Uterus (tissue), 3 donors: ENCODE measurements at regions not wholly inside any gene's neighbourhood (a gene's known extent, or its start where the extent isn't known, plus 50 kb on each side); places are given as distances from the start of the nearest gene placed in this dataset.

Source experiments
- DNase-seq, 2 donors: peaks; one replicate each; pipeline ENCODE4 v3.0.0-alpha.2; 2019 to 2020
- H3K27ac ChIP-seq, 2 donors: fragments of 200-600 bp; sonication (generic); 1 replicate in 1 of 2; 2 replicates in 1 of 2; pipeline ENCODE4 v1.5.1; 2016 to 2018
- H3K27me3 ChIP-seq, 2 donors: fragments of 200-600 bp; sonication (generic); one replicate each; pipeline ENCODE4 v1.5.1; 2018 to 2019; ENCODE audit warnings: control low read depth in 1 of 2
- H3K36me3 ChIP-seq, 2 donors: fragments of 200-600 bp; sonication (generic); one replicate each; pipeline ENCODE4 v1.5.1; 2019; ENCODE audit warnings: control low read depth in 1 of 2
- H3K4me1 ChIP-seq, 2 donors: fragments of 200-600 bp; sonication (generic); one replicate each; pipeline ENCODE4 v1.5.1; 2018 to 2019; ENCODE audit warnings: control low read depth in 1 of 2
- H3K4me3 ChIP-seq, 2 donors: fragments of 200-600 bp; sonication (generic); 1 replicate in 1 of 2; 2 replicates in 1 of 2; pipeline ENCODE4 v1.5.1; 2018 to 2019; ENCODE audit warnings: mild to moderate bottlenecking in 1 of 2
- H3K9me3 ChIP-seq, 2 donors: fragments of 200-600 bp; sonication (generic); one replicate each; pipeline ENCODE4 v1.5.1; 2019; ENCODE audit warnings: control low read depth in 1 of 2
- CTCF ChIP-seq, 4 experiments: fragments of 200-600 bp in 2 of 4; fragments of 450-650 bp in 2 of 4; sonication (generic) in 2 of 4; IDR thresholded peaks; one replicate each; pipeline ENCODE4 v1.5.1; 2016 to 2019; ENCODE audit warnings: antibody characterized with exemption in 4 of 4, mild to moderate bottlenecking in 2 of 4, moderate library complexity in 1 of 4
- POLR2A ChIP-seq, 2 donors: fragments of 450-650 bp; IDR thresholded peaks; one replicate each; pipeline ENCODE4 v1.6.1; 2016; ENCODE audit warnings: antibody characterized with exemption in 2 of 2, mild to moderate bottlenecking in 1 of 2, moderate library complexity in 1 of 2
- intact Hi-C: fragments of 100-400 bp; cut with DNase I; formaldehyde crosslinking; loops from one replicate; pipeline ENCODE4 v1.15.1; 2023; ENCODE audit warnings: low total_unique reads
- donor health status: DM: yes; HTN: yes; CAD: no.

- intact Hi-C loops = no loop called here
- Histone ChIP-seq H3K9me3 (no peaks in the 10 kb centered on the region), H3K4me3 (no peak overlapping the region), H3K36me3 (no peaks in the 10 kb centered on the region), H3K4me1 (no peaks in the 10 kb centered on the region), H3K27me3 (no peaks in the 10 kb centered on the region), H3K27ac (no peak overlapping the region)
- TF ChIP-seq POLR2A (IDR thresholded peaks at IDR 0.05) (no peak), CTCF (IDR thresholded peaks at IDR 0.05) (no peak)
- DNase-seq = no peak
Measured at GRCh38 chr3:154977666-154978065, 102.5 kb upstream of the MME start.

DNA sequence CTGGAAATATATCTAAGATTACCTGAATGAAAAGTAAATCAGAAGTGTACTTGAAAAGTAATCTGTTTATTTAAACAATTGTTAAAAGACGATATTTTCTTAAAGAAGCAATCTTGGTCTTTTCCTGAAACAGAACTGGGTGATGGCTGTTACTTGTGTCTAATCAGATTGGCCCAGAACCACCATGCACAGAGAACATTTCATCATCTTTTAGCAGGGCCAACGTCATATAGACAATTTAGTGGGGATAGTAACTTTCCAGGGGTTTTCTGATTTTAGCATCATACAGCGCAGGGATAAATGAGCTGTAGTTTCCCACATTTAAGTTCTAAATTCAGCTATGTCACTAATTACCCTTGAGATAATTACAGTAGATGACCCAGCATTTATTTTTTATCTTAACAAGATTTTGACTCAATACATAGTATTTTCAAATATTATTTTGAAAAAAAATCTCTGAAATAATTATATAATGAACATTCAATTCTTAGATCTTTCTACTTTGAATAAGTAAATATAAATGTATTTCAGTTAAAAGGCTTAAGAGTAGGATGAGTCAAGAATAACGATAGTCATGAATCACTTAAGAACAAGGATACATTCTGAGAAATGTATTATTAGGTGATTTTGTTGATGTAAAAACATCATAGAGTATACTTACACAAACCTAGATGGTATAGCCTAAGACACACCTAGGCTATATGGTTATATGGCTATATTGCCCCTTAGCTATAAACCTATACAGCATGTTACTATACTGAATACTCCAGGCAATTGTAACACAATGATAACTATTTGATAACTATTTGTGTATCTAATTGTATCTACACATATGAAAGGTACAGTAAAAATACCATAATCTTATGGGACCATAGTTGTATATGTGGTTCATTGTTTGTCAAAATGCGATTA lies 103.8 kb upstream of the MME start:
- Histone ChIP-seq H3K4me1 (no peaks in the 10 kb centered on the region), H3K27me3 (no peaks in the 10 kb centered on the region), H3K9me3 (no peaks in the 10 kb centered on the region), H3K36me3 (no peaks in the 10 kb centered on the region), H3K27ac (no peak overlapping the region), H3K4me3 (no peak overlapping the region)
- TF ChIP-seq POLR2A (IDR thresholded peaks at IDR 0.05) = no peak
- TF ChIP-seq CTCF (IDR thresholded peaks at IDR 0.05) = no peak
- intact Hi-C loops = no loop called here
- no peak for DNase-seq

DNA sequence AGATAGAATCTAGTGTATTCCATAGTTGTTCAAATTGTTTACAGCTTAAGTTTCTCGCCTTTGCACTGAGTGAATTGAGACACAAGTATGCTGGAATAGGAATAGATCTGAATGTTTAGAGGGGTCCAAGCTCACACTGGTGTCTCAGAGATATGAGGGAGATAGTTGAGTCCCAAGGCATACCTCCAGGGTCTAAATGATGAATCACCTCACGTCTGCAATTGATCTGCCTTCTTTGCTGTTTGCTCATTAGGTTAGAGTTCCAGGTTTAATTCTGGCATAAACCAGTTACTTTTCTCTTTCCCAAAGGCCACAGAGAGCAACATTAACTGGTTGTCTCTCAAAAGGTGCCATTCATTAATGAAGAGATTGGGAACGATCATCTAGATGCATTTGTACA lies 106.3 kb upstream of the MME start:
- Histone ChIP-seq H3K4me1 (no peaks in the 10 kb centered on the region), H3K36me3 (no peaks in the 10 kb centered on the region), H3K27ac (no peak overlapping the region), H3K4me3 (no peak overlapping the region), H3K27me3 (no peaks in the 10 kb centered on the region), H3K9me3 (no peaks in the 10 kb centered on the region)
- TF ChIP-seq CTCF (IDR thresholded peaks at IDR 0.05) = no peak
- TF ChIP-seq POLR2A (IDR thresholded peaks at IDR 0.05) = no peak
- intact Hi-C loops = no loop called here
- DNase-seq = no peak

DNA sequence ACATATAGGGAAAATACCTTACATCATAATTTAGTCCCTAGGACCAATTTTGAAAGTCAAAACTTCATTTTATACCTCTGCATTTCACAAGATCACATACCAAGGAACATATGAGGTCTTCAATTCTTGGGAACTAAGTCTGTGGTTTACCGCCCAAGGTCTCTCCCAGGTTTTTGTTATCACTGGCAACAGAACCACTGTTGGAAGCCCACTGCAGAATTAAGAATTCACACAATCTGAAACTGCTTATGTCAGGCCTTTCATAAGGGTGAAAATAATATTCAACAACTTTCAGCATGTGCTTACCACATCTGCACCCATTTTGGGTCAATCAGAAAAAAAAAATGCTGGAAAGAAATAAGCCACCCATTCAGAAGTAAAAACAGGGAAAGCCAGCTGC lies 107.2 kb upstream of the MME start:
- Histone ChIP-seq H3K4me3 (no peak overlapping the region), H3K4me1 (no peaks in the 10 kb centered on the region), H3K27ac (no peak overlapping the region), H3K36me3 (no peaks in the 10 kb centered on the region), H3K9me3 (no peaks in the 10 kb centered on the region), H3K27me3 (no peaks in the 10 kb centered on the region)
- no peak for DNase-seq
- TF ChIP-seq CTCF (IDR thresholded peaks at IDR 0.05) = no peak
- TF ChIP-seq POLR2A (IDR thresholded peaks at IDR 0.05) = no peak
- intact Hi-C loops = no loop called here

GRCh38 chr3:154971771-154972326 lies 108.3 kb upstream of the MME start:
- no peaks in the 10 kb centered on the region for H3K27me3 ChIP-seq
- no peak for DNase-seq
- no peaks in the 10 kb centered on the region for H3K4me1 ChIP-seq
- no peaks in the 10 kb centered on the region for H3K9me3 ChIP-seq
- H3K4me3 ChIP-seq = no peak overlapping the region
- intact Hi-C loops = no loop called here
- no peak overlapping the region for H3K27ac ChIP-seq
- H3K36me3 ChIP-seq = no peaks in the 10 kb centered on the region
- TF ChIP-seq CTCF (IDR thresholded peaks at IDR 0.05) = no peak
- TF ChIP-seq POLR2A (IDR thresholded peaks at IDR 0.05) = no peak
